ENCODE measurements at regions not wholly inside any gene's neighbourhood (a gene's known extent, or its start where the extent isn't known, plus 50 kb on each side); places are given as distances from the start of the nearest gene placed in this dataset.

GRCh38 chr10:28393956-28394568 lies 91.2 kb upstream of the MPP7 start:
- DNase-seq = peak; percentile 68

- no peak for DNase-seq
Measured at GRCh38 chr10:28396331-28396730, 93.5 kb upstream of the MPP7 start.

GRCh38 chr10:28397229-28397628 lies 94.4 kb upstream of the MPP7 start:
- DNase-seq = no peak

GRCh38 chr10:28400176-28400575 lies 97.3 kb upstream of the MPP7 start:
- peak; percentile 45 for DNase-seq

- DNase-seq = peak; percentile 96
Measured at GRCh38 chr10:28400681-28401080, 97.8 kb upstream of the MPP7 start.

- DNase-seq = peak; percentile 89
Measured at GRCh38 chr10:28402611-28403073, 99.8 kb upstream of the MPP7 start.

- peak; percentile 36 for DNase-seq
Measured at GRCh38 chr10:28403090-28403489, 100.2 kb upstream of the MPP7 start.

GRCh38 chr10:28408237-28408777 lies 105.4 kb upstream of the MPP7 start:
- no peak for DNase-seq

GRCh38 chr10:28410420-28411135 lies 107.7 kb upstream of the MPP7 start:
- DNase-seq = no peak

GRCh38 chr10:28411136-28411460 lies 108.2 kb upstream of the MPP7 start:
- DNase-seq = no peak

GRCh38 chr10:28411648-28412047 lies 108.8 kb upstream of the MPP7 start:
- DNase-seq = peak; percentile 95

- no peak for DNase-seq
Measured at GRCh38 chr10:28418069-28418468, 114.8 kb upstream of the WAC start.

GRCh38 chr10:28425422-28425821 lies 107.5 kb upstream of the WAC start:
- DNase-seq = no peak

GRCh38 chr10:28426392-28427159 lies 106.3 kb upstream of the WAC start:
- DNase-seq = no peak

GRCh38 chr10:28427376-28427775 lies 105.5 kb upstream of the WAC start:
- no peak for DNase-seq

GRCh38 chr10:28429045-28429444 lies 103.9 kb upstream of the WAC start:
- DNase-seq = no peak

- no peak for DNase-seq
Measured at GRCh38 chr10:28429573-28430216, 103.2 kb upstream of the WAC start.

GRCh38 chr10:28431139-28431538 lies 101.8 kb upstream of the WAC start:
- no peak for DNase-seq

- peak; percentile 90 for DNase-seq
Measured at GRCh38 chr10:28432210-28432676, 100.7 kb upstream of the WAC start.

GRCh38 chr10:28434063-28434462 lies 98.9 kb upstream of the WAC start:
- DNase-seq = no peak

GRCh38 chr10:28442403-28442802 lies 90.5 kb upstream of the WAC start:
- DNase-seq = no peak

- no peak for DNase-seq
Measured at GRCh38 chr10:28444031-28444430, 88.9 kb upstream of the WAC start.

- DNase-seq = no peak
Measured at GRCh38 chr10:28445516-28445915, 87.4 kb upstream of the WAC start.
